ENCODE measurements at regions not wholly inside any gene's neighbourhood (a gene's known extent, or its start where the extent isn't known, plus 50 kb on each side); places are given as distances from the start of the nearest gene placed in this dataset.
A peak's percentile ranks its signal among the peaks of the same experiment; 100 is the strongest.

GRCh38 chr13:109397285-109397684 is 389.1 kb downstream of the IRS2 start:
- Histone ChIP-seq H3K9me3 (no peaks in the 10 kb centered on the region), H3K27me3 (no peaks in the 10 kb centered on the region), H3K36me3 (no peaks in the 10 kb centered on the region), H3K4me3 (ENCODE audit: low read depth in 1 of 2, low read length in 1 of 2) (peak overlapping the region in 1 of 2 experiments; percentile 16), H3K4me1 (ENCODE audit: control insufficient read depth in 1 of 2, insufficient read depth in 1 of 2, low read depth in 1 of 2, low read length in 1 of 2) (peaks cover 86 to 96% of the 10 kb centered on the region in 2 experiments), H3K27ac (peak overlapping the region; percentile 87)
- TF ChIP-seq CTCF (IDR thresholded peaks at IDR 0.05) = no peak

GRCh38 chr13:109396266-109396665 is 390.1 kb downstream of the IRS2 start:
- Histone ChIP-seq H3K27ac (peak overlapping the region; percentile 87), H3K36me3 (no peaks in the 10 kb centered on the region), H3K4me3 (ENCODE audit: low read depth in 1 of 2, low read length in 1 of 2) (no peak overlapping the region), H3K4me1 (ENCODE audit: control insufficient read depth in 1 of 2, insufficient read depth in 1 of 2, low read depth in 1 of 2, low read length in 1 of 2) (peaks cover 78 to 94% of the 10 kb centered on the region in 2 experiments), H3K9me3 (no peaks in the 10 kb centered on the region), H3K27me3 (no peaks in the 10 kb centered on the region)
- no peak for TF ChIP-seq CTCF (IDR thresholded peaks at IDR 0.05)

GRCh38 chr13:109395014-109395413 is 391.4 kb downstream of the IRS2 start:
- no peaks in the 10 kb centered on the region for H3K9me3 ChIP-seq
- no peaks in the 10 kb centered on the region for H3K36me3 ChIP-seq
- no peak for TF ChIP-seq CTCF (IDR thresholded peaks at IDR 0.05)
- H3K27ac ChIP-seq = peak overlapping the region; percentile 87
- H3K4me1 ChIP-seq (ENCODE audit: control insufficient read depth in 1 of 2, insufficient read depth in 1 of 2, low read depth in 1 of 2, low read length in 1 of 2) = peaks cover 78 to 96% of the 10 kb centered on the region in 2 experiments
- no peaks in the 10 kb centered on the region for H3K27me3 ChIP-seq
- no peak overlapping the region for H3K4me3 ChIP-seq (ENCODE audit: low read depth in 1 of 2, low read length in 1 of 2)

GRCh38 chr13:109394311-109394988 is 391.9 kb downstream of the IRS2 start:
- Histone ChIP-seq H3K4me3 (ENCODE audit: low read depth in 1 of 2, low read length in 1 of 2) (no peak overlapping the region), H3K9me3 (no peaks in the 10 kb centered on the region), H3K36me3 (no peaks in the 10 kb centered on the region), H3K27me3 (no peaks in the 10 kb centered on the region), H3K27ac (peak overlapping the region; percentile 87), H3K4me1 (ENCODE audit: control insufficient read depth in 1 of 2, insufficient read depth in 1 of 2, low read depth in 1 of 2, low read length in 1 of 2) (peaks cover 79 to 96% of the 10 kb centered on the region in 2 experiments)
- TF ChIP-seq CTCF (IDR thresholded peaks at IDR 0.05) = no peak

GRCh38 chr13:109393045-109393444 is 393.3 kb downstream of the IRS2 start:
- peak overlapping the region; percentile 87 for H3K27ac ChIP-seq
- TF ChIP-seq CTCF (IDR thresholded peaks at IDR 0.05) = no peak
- no peaks in the 10 kb centered on the region for H3K36me3 ChIP-seq
- peaks cover 79 to 96% of the 10 kb centered on the region in 2 experiments for H3K4me1 ChIP-seq (ENCODE audit: control insufficient read depth in 1 of 2, insufficient read depth in 1 of 2, low read depth in 1 of 2, low read length in 1 of 2)
- no peak overlapping the region for H3K4me3 ChIP-seq (ENCODE audit: low read depth in 1 of 2, low read length in 1 of 2)
- no peaks in the 10 kb centered on the region for H3K27me3 ChIP-seq
- H3K9me3 ChIP-seq = no peaks in the 10 kb centered on the region

Data from neutrophil (primary cell).